HG03432 (cell line): ENCODE measurements at regions not wholly inside any gene's neighbourhood (a gene's known extent, or its start where the extent isn't known, plus 50 kb on each side); places are given as distances from the start of the nearest gene placed in this dataset.

Source experiments
- ATAC-seq: cut with Tn5 transposase; IDR thresholded peaks from one replicate; pipeline ENCODE4 v1.9.1; 2021; ENCODE audit warnings: mild to moderate bottlenecking, moderate library complexity; ENCODE audit not compliant: unreplicated experiment

DNA sequence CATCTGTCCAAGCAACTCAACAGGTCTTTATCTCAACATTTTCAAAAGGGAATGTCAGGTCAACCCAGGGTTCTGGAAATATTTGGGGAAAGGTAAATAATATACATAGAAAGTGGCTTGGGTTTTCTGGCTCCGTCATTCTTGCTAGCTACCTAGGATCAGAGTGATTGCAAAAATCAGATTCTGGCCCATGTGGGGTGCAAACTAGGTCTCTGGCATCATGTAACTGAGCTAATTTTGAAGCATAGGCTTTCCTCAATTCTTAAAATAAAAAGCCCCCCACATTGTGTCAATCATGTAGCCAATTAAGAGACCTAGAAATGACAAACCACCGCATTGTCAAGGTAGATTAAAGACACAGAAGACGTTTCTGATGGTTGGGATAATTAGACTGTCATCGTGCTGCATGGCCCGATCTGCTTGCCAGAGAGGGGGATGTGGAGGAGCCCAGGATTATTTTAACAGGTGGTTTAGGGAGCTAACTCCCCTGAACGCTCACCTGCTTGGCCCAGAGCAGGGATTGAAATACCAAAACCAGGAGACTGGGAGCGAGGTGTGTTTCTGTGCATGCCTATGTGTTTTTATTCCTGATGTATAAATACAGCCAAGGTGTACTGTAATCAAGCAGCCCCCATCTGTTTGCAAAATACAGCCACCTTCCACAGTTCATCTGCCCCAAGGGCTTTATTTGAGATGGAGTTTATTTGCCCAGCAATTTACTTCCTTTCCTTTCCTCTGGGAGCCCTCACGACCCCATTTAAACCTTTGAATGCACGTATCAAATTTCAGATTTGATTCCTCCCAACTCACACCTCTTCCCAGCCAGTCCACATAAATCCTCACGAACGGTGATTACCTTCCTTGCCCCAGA lies 189.5 kb downstream of the TTC8 start:
- ATAC-seq, result no peak

GRCh38 chr14:89014569-89014850 lies 190.1 kb downstream of the TTC8 start:
- no peak for ATAC-seq

DNA sequence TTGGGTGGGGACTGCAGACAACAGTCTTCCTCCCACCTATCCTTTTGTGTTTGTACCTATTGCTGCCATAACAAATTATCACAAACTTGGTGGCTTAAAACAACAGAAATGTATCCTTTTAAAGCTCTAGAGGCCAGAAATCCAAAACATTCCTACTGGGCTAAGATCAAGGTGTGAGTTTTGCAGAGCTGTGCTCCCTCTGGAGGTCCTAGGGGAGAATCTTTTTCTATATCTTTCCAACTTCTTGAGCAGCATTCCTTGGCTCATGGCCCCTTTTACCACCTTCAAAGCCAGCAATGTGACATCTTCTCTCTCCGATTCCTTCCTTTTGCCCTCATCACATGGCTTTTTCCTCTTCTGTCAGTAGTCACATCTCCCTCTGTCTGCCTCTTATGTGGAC lies 190.6 kb downstream of the TTC8 start:
- no peak for ATAC-seq

DNA sequence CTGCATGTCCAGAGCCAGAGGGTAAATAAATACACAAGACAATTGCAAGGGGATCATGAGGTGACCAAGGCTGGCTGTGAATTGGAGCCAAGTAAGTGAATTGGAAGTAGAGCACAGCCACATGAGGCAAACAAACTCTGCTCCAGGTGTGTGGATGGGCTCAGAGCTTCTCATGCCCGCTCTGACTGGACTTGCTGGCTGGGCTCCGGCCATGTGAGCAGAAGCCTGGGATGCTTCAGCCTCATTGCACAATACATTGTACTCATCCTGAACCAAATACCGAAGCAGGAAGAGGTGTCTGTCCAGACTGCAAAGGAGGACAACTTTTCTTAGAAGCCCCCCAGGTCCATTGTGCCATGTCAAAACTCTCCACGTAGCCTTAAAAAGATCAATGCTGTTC lies 193.0 kb downstream of the TTC8 start:
- ATAC-seq, result no peak

GRCh38 chr14:89022274-89022673 lies 197.8 kb downstream of the TTC8 start:
- no peak for ATAC-seq

GRCh38 chr14:89024691-89025090 lies 200.2 kb downstream of the TTC8 start:
- no peak for ATAC-seq

DNA sequence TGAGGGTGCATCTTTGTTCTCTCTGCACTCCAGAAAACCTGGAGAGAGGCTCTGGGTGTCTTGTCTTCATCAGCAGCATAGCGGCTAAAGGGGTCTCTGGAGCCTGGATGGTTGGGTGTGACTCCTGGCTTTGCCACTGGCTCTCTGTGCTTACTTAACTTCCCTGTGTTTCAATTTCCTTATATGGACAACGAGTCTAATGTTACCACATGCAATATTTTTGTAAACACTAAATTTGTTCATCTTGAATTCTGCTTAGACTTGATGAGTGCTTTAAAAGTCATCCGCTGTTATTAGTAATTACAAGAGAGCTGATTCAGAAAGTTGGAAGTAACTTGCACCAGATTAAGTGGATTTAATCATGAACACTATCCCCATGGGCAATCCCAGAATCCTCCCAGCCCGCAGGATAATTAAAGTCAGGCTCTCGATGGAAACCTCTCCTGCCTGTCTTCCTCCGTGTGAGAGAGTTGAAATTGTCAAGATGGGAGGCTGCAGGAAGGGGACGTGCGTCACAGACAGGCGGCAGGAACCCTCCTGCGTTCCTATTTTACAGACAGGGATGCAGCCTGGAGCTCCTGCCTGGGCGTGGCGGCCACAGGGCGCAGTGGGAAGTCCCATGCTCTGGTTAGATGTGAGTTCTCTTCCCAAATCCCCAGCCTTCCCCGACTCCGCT lies 201.2 kb downstream of the TTC8 start:
- ATAC-seq, result no peak

- ATAC-seq, result peak; percentile 91
These were observed 202.8 kb downstream of the TTC8 start for GRCh38 chr14:89027097-89027740.

- no peak for ATAC-seq
These were observed 204.1 kb downstream of the TTC8 start for GRCh38 chr14:89028462-89029134.

GRCh38 chr14:89029961-89030694 lies 205.7 kb downstream of the TTC8 start:
- no peak for ATAC-seq

DNA sequence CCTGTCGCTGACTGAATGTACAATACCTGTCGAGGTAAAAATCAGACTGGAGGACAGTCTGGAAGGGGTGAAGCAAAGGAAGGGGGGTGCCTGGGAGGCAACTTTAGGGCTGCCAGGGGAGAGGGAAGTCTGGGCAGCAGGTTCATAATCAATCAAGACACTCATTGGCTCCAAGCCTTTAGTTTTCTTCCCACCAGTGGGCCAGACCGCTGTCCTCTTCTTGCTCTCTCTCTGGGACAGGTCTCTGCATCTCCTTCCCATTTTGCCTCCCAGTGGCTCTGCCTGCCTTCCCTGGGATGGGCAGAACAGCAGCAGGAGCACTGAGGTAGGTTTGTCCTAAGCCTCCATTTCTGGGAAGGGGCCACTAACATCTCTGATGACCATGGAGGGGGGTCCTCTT lies 206.5 kb downstream of the TTC8 start:
- ATAC-seq, result no peak

GRCh38 chr14:89032086-89032649 lies 207.7 kb downstream of the TTC8 start:
- ATAC-seq, result no peak

DNA sequence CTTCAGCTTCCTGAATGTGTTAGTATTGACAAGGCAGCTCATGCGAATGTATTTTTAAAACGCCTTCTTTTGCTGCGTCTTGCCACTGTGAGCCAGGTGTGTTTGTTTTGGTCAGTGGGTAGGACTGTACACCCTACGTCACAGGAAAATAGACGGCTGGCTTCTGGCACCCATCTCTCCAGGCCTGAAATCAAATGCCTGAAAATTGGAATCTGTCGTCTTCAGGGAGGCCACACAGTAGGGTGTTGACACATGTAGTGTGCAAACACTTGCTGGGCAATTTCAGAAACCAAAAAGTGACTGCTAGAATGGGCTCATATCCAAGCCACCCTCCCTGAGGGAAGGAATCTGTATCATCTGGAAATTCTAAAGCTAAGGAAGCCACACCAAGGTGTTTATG lies 209.3 kb downstream of the TTC8 start:
- ATAC-seq, result no peak

GRCh38 chr14:89036371-89036770 lies 211.9 kb downstream of the TTC8 start:
- ATAC-seq, result no peak

DNA sequence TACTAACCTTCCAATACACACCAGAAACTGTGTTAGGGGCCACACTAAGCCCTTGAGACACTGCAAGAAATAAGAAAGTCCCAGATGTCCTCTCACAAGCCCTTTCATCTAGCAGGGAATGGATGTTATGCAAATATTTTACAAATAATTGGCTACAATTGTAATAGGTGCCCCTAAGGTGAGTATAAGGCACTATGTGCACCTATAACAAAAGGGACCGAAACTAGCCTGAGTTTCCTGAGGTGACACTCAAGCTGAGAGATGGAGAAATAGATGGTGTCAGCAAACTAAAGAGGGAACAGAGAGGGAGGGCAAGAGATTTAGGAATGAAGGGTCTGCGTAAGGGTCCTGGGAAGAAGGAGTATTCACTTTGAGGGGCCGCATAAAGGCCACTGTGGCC lies 212.6 kb downstream of the TTC8 start:
- ATAC-seq, result no peak

- peak; percentile 25 for ATAC-seq
These were observed 215.6 kb downstream of the TTC8 start for GRCh38 chr14:89040080-89040459.

- peak; percentile 86 for ATAC-seq
These were observed 216.2 kb downstream of the TTC8 start for GRCh38 chr14:89040460-89041256.

DNA sequence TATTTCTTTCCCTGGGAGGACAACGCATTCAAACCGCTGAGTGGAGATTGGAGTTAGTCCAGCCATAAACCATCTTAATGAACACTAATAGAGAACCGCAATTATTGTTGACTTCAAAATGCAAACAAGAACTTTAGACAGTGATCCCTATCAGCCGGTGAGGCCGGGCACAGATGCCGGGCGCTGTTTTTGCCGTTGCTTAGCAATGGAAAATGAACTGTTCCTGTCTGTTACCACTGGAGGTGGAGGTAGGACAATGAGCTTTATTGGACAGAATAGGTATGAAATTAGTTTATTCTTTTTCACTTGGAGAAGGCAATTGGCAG lies 216.8 kb downstream of the TTC8 start:
- no peak for ATAC-seq

- no peak for ATAC-seq
These were observed 217.6 kb downstream of the TTC8 start for GRCh38 chr14:89042021-89042420.

GRCh38 chr14:89053303-89053702 lies 228.9 kb downstream of the TTC8 start:
- no peak for ATAC-seq
